Loucy (cell line): ENCODE measurements at regions not wholly inside any gene's neighbourhood (a gene's known extent, or its start where the extent isn't known, plus 50 kb on each side); places are given as distances from the start of the nearest gene placed in this dataset.
A peak's percentile ranks its signal among the peaks of the same experiment; 100 is the strongest.

Source experiments
- H2AFZ ChIP-seq: fragments of 200-600 bp; sonication (generic); 2 replicates; pipeline ENCODE4 v1.6.0; 2016; ENCODE audit warnings: antibody characterized with exemption, mild to moderate bottlenecking, low read length, moderate library complexity
- H3F3A ChIP-seq: fragments of 200-600 bp; 2 replicates; pipeline ENCODE4 v1.6.0; 2016; ENCODE audit warnings: antibody characterized with exemption, low read depth, mild to moderate bottlenecking
- H3K27me3 ChIP-seq: fragments of 200-600 bp; sonication (generic); 2 replicates; pipeline ENCODE4 v1.6.1; 2014; ENCODE audit warnings: low read length, mild to moderate bottlenecking; ENCODE audit not compliant: insufficient read depth, poor library complexity, severe bottlenecking
- H3K36me3 ChIP-seq: fragments of 200-600 bp; sonication (generic); 2 replicates; pipeline ENCODE4 v1.6.1; 2016; ENCODE audit warnings: low read length; ENCODE audit not compliant: insufficient read depth
- H3K4me1 ChIP-seq: fragments of 200-600 bp; sonication (generic); 2 replicates; pipeline ENCODE4 v1.5.1; 2014; ENCODE audit warnings: low read length, mild to moderate bottlenecking; ENCODE audit not compliant: insufficient read depth, poor library complexity, severe bottlenecking
- H3K4me2 ChIP-seq: fragments of 200-600 bp; sonication (generic); 2 replicates; pipeline ENCODE4 v1.6.0; 2014; ENCODE audit warnings: antibody characterized with exemption, low read length, low read depth, mild to moderate bottlenecking; ENCODE audit not compliant: poor library complexity, severe bottlenecking
- H3K4me3 ChIP-seq: fragments of 200-600 bp; sonication (generic); 2 replicates; pipeline ENCODE4 v1.5.1; 2014; ENCODE audit warnings: low read length, mild to moderate bottlenecking, mixed read lengths; ENCODE audit not compliant: poor library complexity, severe bottlenecking
- H3K79me2 ChIP-seq: fragments of 200-600 bp; sonication (generic); 2 replicates; pipeline ENCODE4 v1.6.1; 2014; ENCODE audit warnings: low read length; ENCODE audit not compliant: insufficient read depth
- H3K9ac ChIP-seq: fragments of 200-600 bp; sonication (generic); 2 replicates; pipeline ENCODE4 v1.6.0; 2014; ENCODE audit warnings: mild to moderate bottlenecking, low read depth, low read length, moderate library complexity; ENCODE audit not compliant: poor library complexity, severe bottlenecking
- H3K9me2 ChIP-seq: fragments of 200-600 bp; sonication (generic); replicated peaks from 2 replicates; pipeline ENCODE4 v1.6.1; 2016; ENCODE audit warnings: low read depth, low read length, mixed read lengths
- H3K9me3 ChIP-seq: fragments of 200-600 bp; sonication (generic); 2 replicates; pipeline ENCODE4 v1.6.1; 2014; ENCODE audit warnings: mild to moderate bottlenecking, antibody characterized with exemption, low read length, low read depth; ENCODE audit not compliant: insufficient read depth
- H4K20me1 ChIP-seq: fragments of 200-600 bp; sonication (generic); 2 replicates; pipeline ENCODE4 v1.6.0; 2014; ENCODE audit warnings: antibody characterized with exemption, low read length, mild to moderate bottlenecking; ENCODE audit not compliant: insufficient read depth, poor library complexity, severe bottlenecking
- EZH2phosphoT487 ChIP-seq: fragments of 200-600 bp; IDR thresholded peaks from 2 replicates; pipeline ENCODE4 v1.6.1; 2018; ENCODE audit warnings: antibody characterized with exemption, mild to moderate bottlenecking, moderate library complexity, borderline replicate concordance
- TF ChIP-seq, protein P1 (sequence below): fragments of 200-600 bp; sonication (generic); conservative IDR thresholded peaks from 2 replicates; pipeline ENCODE4 v1.5.1; 2014; ENCODE audit warnings: mild to moderate bottlenecking, antibody characterized with exemption, low read length

DNA sequence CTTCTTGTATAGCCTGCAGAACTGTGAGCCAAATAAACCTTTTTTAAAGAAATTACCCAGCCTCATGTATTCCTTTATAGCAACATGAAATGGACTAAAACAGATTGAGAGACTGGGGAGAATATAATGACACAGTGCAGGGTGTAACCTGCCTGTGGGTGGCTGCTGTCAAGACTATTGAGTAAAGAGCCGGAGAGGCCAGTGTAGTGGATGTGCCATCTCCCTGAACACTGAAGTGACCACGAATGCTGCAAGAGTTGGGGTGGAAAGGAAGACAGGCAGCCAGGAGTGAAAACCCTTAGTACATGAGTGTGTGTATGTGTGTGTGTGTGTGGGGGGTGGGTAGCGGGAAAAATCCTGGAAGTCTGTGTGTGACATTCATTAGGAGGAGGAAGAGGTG, 55.2 kb upstream of the FLT1 start:
- H3K9me2 ChIP-seq: no peaks in the 10 kb centered on the region
- H3K4me3 ChIP-seq: no peak overlapping the region
- no peaks in the 10 kb centered on the region for H3K4me1 ChIP-seq
- no peaks in the 10 kb centered on the region for H3K79me2 ChIP-seq
- no peak overlapping the region for H3K9ac ChIP-seq
- H2AFZ ChIP-seq: no peak overlapping the region
- no peaks in the 10 kb centered on the region for H4K20me1 ChIP-seq
- H3K27me3 ChIP-seq: no peaks in the 10 kb centered on the region
- H3K4me2 ChIP-seq: no peak overlapping the region
- H3K36me3 ChIP-seq: no peaks in the 10 kb centered on the region
- H3K9me3 ChIP-seq: no peaks in the 10 kb centered on the region
- TF ChIP-seq, protein P1, sequence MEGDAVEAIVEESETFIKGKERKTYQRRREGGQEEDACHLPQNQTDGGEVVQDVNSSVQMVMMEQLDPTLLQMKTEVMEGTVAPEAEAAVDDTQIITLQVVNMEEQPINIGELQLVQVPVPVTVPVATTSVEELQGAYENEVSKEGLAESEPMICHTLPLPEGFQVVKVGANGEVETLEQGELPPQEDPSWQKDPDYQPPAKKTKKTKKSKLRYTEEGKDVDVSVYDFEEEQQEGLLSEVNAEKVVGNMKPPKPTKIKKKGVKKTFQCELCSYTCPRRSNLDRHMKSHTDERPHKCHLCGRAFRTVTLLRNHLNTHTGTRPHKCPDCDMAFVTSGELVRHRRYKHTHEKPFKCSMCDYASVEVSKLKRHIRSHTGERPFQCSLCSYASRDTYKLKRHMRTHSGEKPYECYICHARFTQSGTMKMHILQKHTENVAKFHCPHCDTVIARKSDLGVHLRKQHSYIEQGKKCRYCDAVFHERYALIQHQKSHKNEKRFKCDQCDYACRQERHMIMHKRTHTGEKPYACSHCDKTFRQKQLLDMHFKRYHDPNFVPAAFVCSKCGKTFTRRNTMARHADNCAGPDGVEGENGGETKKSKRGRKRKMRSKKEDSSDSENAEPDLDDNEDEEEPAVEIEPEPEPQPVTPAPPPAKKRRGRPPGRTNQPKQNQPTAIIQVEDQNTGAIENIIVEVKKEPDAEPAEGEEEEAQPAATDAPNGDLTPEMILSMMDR: no peak
- TF ChIP-seq EZH2phosphoT487: no peak
- H3F3A ChIP-seq: no peaks in the 10 kb centered on the region

DNA sequence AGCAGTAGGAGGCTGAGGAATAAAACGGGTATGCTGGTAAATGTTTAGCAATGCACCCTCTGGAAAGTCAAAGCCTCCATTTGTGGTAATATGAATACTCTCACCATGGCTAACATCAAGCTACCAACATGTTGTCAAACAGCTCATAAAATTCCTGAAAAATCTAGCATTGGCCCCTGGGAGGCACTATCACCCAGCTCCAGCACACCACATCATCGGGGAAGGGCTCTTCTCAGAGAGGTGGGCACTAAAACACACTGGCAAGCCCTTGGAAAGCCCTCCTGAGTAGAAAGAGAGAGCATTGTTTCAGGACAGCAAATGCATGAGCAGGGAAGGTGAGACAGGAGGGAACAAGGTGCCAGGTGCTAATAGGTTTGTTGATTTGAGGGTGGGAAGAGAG, 53.9 kb upstream of the FLT1 start:
- H3K79me2 ChIP-seq: no peaks in the 10 kb centered on the region
- H3K27me3 ChIP-seq: no peaks in the 10 kb centered on the region
- H3K9me2 ChIP-seq: no peaks in the 10 kb centered on the region
- no peaks in the 10 kb centered on the region for H3K9me3 ChIP-seq
- no peak for TF ChIP-seq EZH2phosphoT487
- TF ChIP-seq, protein P1: peak; percentile 35; the same call in 1 of the 2 replicates
- no peaks in the 10 kb centered on the region for H3K4me1 ChIP-seq
- H3K9ac ChIP-seq: no peak overlapping the region
- H2AFZ ChIP-seq: no peak overlapping the region
- no peaks in the 10 kb centered on the region for H3F3A ChIP-seq
- H3K4me2 ChIP-seq: no peak overlapping the region
- H4K20me1 ChIP-seq: no peaks in the 10 kb centered on the region
- H3K36me3 ChIP-seq: no peaks in the 10 kb centered on the region
- H3K4me3 ChIP-seq: no peak overlapping the region

DNA sequence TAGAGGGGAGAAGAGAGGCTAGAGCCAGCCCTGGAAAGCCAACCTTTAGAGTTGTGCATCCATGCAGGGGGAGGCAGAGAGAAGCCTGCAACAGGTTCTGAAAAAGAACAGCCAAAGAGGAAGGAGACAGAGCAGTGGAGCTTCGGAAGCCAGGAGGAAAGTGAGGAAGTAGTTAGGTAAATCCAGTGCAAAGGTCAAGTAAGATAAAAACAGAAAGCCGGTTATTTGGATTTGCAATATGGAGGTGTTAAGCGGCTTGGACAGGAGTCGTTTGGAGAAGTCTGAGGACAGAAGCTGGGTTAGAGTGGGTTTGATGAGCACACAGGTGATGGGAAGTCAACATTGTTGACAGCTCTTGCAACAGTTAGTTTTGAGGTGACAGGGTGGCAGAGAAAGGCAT, 53.5 kb upstream of the FLT1 start:
- Histone ChIP-seq H4K20me1 (no peaks in the 10 kb centered on the region), H3K4me1 (no peaks in the 10 kb centered on the region), H3K9ac (no peak overlapping the region), H3K4me2 (no peak overlapping the region), H3K9me3 (no peaks in the 10 kb centered on the region), H3K4me3 (no peak overlapping the region), H3K79me2 (no peaks in the 10 kb centered on the region), H2AFZ (no peak overlapping the region), H3K9me2 (no peaks in the 10 kb centered on the region), H3K27me3 (no peaks in the 10 kb centered on the region), H3K36me3 (no peaks in the 10 kb centered on the region), H3F3A (no peaks in the 10 kb centered on the region)
- TF ChIP-seq EZH2phosphoT487: no peak
- TF ChIP-seq, protein P1: no peak
